Colonic mucosa (tissue), 4 donors: ENCODE measurements at regions not wholly inside any gene's neighbourhood (a gene's known extent, or its start where the extent isn't known, plus 50 kb on each side); places are given as distances from the start of the nearest gene placed in this dataset.

Experiments used
- DNase-seq: peaks from one replicate; pipeline ENCODE4 v3.0.0-alpha.2; 2020
- H3K27ac ChIP-seq: fragments of 200-600 bp; one replicate; pipeline ENCODE4 v1.8.0; 2021
- H3K27me3 ChIP-seq: fragments of 200-600 bp; one replicate; pipeline ENCODE4 v1.8.0; 2021
- H3K36me3 ChIP-seq: fragments of 200-600 bp; one replicate; pipeline ENCODE4 v1.8.0; 2021
- H3K4me1 ChIP-seq: fragments of 200-600 bp; one replicate; pipeline ENCODE4 v1.8.0; 2021; ENCODE audit warnings: mild to moderate bottlenecking
- H3K4me3 ChIP-seq: fragments of 200-600 bp; one replicate; pipeline ENCODE4 v1.8.0; 2021
- H3K9ac ChIP-seq, 2 donors: one replicate each; pipeline ENCODE4 v1.7.0; 2013; ENCODE audit warnings: control low read depth in 2 of 2, low read depth in 2 of 2, low read length in 2 of 2
- H3K9me3 ChIP-seq: fragments of 200-600 bp; one replicate; pipeline ENCODE4 v1.8.0; 2021
- intact Hi-C: fragments of 100-400 bp; cut with DNase I; formaldehyde crosslinking; loops from one replicate; pipeline ENCODE4 v1.14.1; 2022
- TF ChIP-seq, protein P1 (sequence below): fragments of 200-600 bp; IDR thresholded peaks from one replicate; pipeline ENCODE4 v1.8.0; 2022; ENCODE audit warnings: antibody characterized with exemption, mild to moderate bottlenecking
- donor health status: healthy.
- donor health status: DM: no; HTN: no; CAD: no.
- donor health status: DM: no; HTN: no; CAD: no.

GRCh38 chr12:114964841-114965240 is 280.9 kb upstream of the TBX3 start:
- no peaks in the 10 kb centered on the region for H3K9me3 ChIP-seq

DNA sequence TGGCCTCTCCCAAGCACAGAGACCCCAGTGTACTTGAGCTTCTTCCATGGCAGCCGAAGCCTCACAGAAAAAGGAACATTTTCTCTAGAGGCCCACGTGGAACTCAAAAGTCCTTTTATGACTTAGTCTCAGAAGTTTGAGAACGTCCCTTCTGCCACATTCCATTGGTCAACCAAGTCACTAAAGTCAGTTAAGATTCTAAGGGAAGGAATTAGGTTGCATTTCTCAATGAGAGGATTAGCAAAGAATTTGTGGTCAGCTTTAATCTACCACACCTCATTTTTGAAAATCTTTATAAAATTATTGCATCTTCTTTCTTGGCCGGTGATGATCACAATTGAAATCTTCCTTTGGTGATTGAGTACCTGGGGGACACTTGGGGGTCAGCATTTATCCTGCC is 279.9 kb upstream of the TBX3 start:
- Histone ChIP-seq H3K27me3 (no peaks in the 10 kb centered on the region), H3K27ac (no peak overlapping the region), H3K4me1 (no peaks in the 10 kb centered on the region), H3K36me3 (no peaks in the 10 kb centered on the region), H3K4me3 (no peak overlapping the region), H3K9me3 (no peaks in the 10 kb centered on the region), H3K9ac (no peak overlapping the region)
- no peak for DNase-seq
- TF ChIP-seq, protein P1, sequence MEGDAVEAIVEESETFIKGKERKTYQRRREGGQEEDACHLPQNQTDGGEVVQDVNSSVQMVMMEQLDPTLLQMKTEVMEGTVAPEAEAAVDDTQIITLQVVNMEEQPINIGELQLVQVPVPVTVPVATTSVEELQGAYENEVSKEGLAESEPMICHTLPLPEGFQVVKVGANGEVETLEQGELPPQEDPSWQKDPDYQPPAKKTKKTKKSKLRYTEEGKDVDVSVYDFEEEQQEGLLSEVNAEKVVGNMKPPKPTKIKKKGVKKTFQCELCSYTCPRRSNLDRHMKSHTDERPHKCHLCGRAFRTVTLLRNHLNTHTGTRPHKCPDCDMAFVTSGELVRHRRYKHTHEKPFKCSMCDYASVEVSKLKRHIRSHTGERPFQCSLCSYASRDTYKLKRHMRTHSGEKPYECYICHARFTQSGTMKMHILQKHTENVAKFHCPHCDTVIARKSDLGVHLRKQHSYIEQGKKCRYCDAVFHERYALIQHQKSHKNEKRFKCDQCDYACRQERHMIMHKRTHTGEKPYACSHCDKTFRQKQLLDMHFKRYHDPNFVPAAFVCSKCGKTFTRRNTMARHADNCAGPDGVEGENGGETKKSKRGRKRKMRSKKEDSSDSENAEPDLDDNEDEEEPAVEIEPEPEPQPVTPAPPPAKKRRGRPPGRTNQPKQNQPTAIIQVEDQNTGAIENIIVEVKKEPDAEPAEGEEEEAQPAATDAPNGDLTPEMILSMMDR = no peak
- intact Hi-C loops = no loop called here

More at GRCh38 chr12:114964841-114965240, 280.9 kb upstream of the TBX3 start:
- TF ChIP-seq, protein P1 = no peak
- intact Hi-C loops = no loop called here
- Histone ChIP-seq H3K27ac (no peak overlapping the region), H3K4me3 (no peak overlapping the region), H3K4me1 (no peaks in the 10 kb centered on the region), H3K36me3 (no peaks in the 10 kb centered on the region), H3K9ac (no peak overlapping the region), H3K27me3 (no peaks in the 10 kb centered on the region)
- DNase-seq = no peak

DNA sequence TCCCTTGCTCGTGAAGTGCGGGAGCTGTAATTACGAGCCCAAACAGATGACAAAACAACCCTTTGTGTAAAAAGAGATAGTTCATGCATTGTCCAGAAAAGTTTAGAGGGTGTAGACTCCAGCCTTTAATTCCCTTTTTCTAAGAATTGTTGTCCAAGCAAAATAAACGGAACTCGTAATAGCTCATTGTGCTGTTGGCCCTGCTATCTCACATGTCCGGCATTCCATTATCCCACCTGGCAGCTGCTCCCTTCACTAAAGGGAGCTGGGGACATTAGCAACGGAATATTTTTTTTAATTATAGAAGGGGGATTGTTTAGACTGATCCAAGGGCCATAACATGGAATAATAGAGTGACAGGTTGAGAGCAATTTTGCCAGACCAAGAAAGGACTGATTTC is 277.5 kb upstream of the TBX3 start:
- Histone ChIP-seq H3K27me3 (no peaks in the 10 kb centered on the region), H3K27ac (no peak overlapping the region), H3K9ac (no peak overlapping the region), H3K36me3 (no peaks in the 10 kb centered on the region), H3K4me1 (no peaks in the 10 kb centered on the region), H3K4me3 (no peak overlapping the region), H3K9me3 (no peaks in the 10 kb centered on the region)
- intact Hi-C loops = no loop called here
- TF ChIP-seq, protein P1 = no peak
- no peak for DNase-seq

- DNase-seq = no peak
- Histone ChIP-seq H3K4me1 (no peaks in the 10 kb centered on the region), H3K27me3 (no peaks in the 10 kb centered on the region), H3K4me3 (no peak overlapping the region), H3K36me3 (no peaks in the 10 kb centered on the region), H3K27ac (no peak overlapping the region), H3K9ac (no peak overlapping the region), H3K9me3 (no peaks in the 10 kb centered on the region)
- TF ChIP-seq, protein P1 = no peak
- intact Hi-C loops = no loop called here
These were observed 274.6 kb upstream of the TBX3 start for GRCh38 chr12:114958538-114958937.

DNA sequence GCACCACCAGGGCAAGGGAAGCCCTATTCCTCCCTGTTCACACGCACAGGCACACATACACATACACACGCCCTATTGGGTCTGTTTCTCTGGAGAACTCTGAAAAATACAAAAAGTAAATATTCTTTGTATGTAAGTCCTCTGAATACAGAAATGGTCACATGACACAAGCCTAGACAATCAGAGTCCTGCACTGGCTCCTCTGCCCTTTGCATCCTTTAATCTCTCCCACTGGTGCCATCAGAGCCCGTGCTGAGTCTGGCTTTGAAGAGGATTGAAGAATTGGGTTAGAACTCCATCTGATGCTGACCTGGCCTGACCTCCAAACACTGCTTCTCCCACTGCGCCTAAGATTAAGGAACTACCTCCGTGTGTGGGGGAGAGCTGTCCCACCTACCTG is 273.2 kb upstream of the TBX3 start:
- Histone ChIP-seq H3K27ac (no peak overlapping the region), H3K4me1 (no peaks in the 10 kb centered on the region), H3K36me3 (no peaks in the 10 kb centered on the region), H3K9me3 (no peaks in the 10 kb centered on the region), H3K27me3 (no peaks in the 10 kb centered on the region), H3K4me3 (no peak overlapping the region), H3K9ac (no peak overlapping the region)
- intact Hi-C loops = no loop called here
- DNase-seq = no peak
- TF ChIP-seq, protein P1 = no peak
